ENCODE measurements at regions not wholly inside any gene's neighbourhood (a gene's known extent, or its start where the extent isn't known, plus 50 kb on each side); places are given as distances from the start of the nearest gene placed in this dataset.

GRCh38 chr10:59593768-59594167 is 115.9 kb downstream of the SLC16A9 start:
- TF ChIP-seq USF2 (IDR thresholded peaks at IDR 0.05; ENCODE audit: low read length) (no peak), RAD21 (IDR thresholded peaks at IDR 0.05 in 1 of 2, conservative IDR thresholded peaks at IDR 0.05 in 1 of 2; ENCODE audit: low read depth in 2 of 2, low read length in 2 of 2) (no peak), SIN3A (conservative IDR thresholded peaks at IDR 0.05 in 1 of 2, IDR thresholded peaks at IDR 0.05 in 1 of 2; ENCODE audit: low read depth in 1 of 2, low read length in 2 of 2) (no peak), SIRT6 (IDR thresholded peaks at IDR 0.05; ENCODE audit: low read length) (no peak), CTCF (IDR thresholded peaks at IDR 0.05; ENCODE audit: control extremely low read depth in 1 of 3, insufficient read depth in 1 of 3, low read depth in 1 of 3, low read length in 3 of 3) (no peak), HDAC2 (IDR thresholded peaks at IDR 0.05; ENCODE audit: borderline replicate concordance in 1 of 2, low read depth in 2 of 2, low read length in 2 of 2) (no peak), PHF8 (conservative IDR thresholded peaks at IDR 0.05; ENCODE audit: low read depth, low read length) (no peak), POLR2AphosphoS5 (IDR thresholded peaks at IDR 0.05; ENCODE audit: low read depth, low read length) (no peak), POLR2A (IDR thresholded peaks at IDR 0.05; ENCODE audit: control extremely low read depth in 1 of 2, low read depth in 2 of 2, low read length in 2 of 2) (no peak), SUZ12 (IDR thresholded peaks at IDR 0.05; ENCODE audit: low read length) (no peak)
